Body of pancreas (tissue), 4 donors: ENCODE measurements at regions not wholly inside any gene's neighbourhood (a gene's known extent, or its start where the extent isn't known, plus 50 kb on each side); places are given as distances from the start of the nearest gene placed in this dataset.

Source experiments
- ATAC-seq: fragments of 150-250 bp; one replicate; pipeline ENCODE4 v1.9.1; 2016
- DNase-seq, 4 donors: peaks; one replicate each; pipeline ENCODE4 v3.0.0-alpha.2; 2019
- H3K27ac ChIP-seq, 4 donors: fragments of 200-600 bp; sonication (generic); 1 replicate in 3 of 4; 2 replicates in 1 of 4; pipeline versions ENCODE4 v1.5.1 to v1.6.1; 2016 to 2019; ENCODE audit warnings: mild to moderate bottlenecking in 1 of 4, mixed read lengths in 1 of 4, moderate library complexity in 1 of 4
- H3K27me3 ChIP-seq, 2 donors: fragments of 200-600 bp; sonication (generic); one replicate each; pipeline ENCODE4 v1.6.0; 2016; ENCODE audit warnings: mild to moderate bottlenecking in 1 of 2
- H3K36me3 ChIP-seq, 2 donors: fragments of 200-600 bp; sonication (generic); replicated peaks in 1 of 2; 2 replicates each; pipeline ENCODE4 v1.5.1; 2016; ENCODE audit warnings: low read depth in 2 of 2; ENCODE audit not compliant: insufficient read depth in 1 of 2
- H3K4me1 ChIP-seq: fragments of 200-600 bp; sonication (generic); one replicate; pipeline ENCODE4 v1.6.0; 2016
- H3K4me3 ChIP-seq, 2 donors: fragments of 200-600 bp; sonication (generic); 1 replicate in 1 of 2; 2 replicates in 1 of 2; pipeline ENCODE4 v1.5.1; 2016 to 2019
- H3K9me3 ChIP-seq, 3 donors: fragments of 200-600 bp; sonication (generic); 1 replicate in 2 of 3; 2 replicates in 1 of 3; pipeline ENCODE4 v1.5.1; 2016
- POLR2A ChIP-seq, 3 donors: fragments of 450-650 bp; IDR thresholded peaks; one replicate each; pipeline ENCODE4 v1.6.1; 2016; ENCODE audit warnings: antibody characterized with exemption in 3 of 3, mild to moderate bottlenecking in 2 of 3
- WGBS, 2 donors: methylation state at CpG; one replicate each; pipeline ENCODE4 v1.1.5; 2017; 5-methylcytosine and 5-hydroxymethylcytosine counted together
- intact Hi-C: fragments of 100-400 bp; cut with DNase I; formaldehyde crosslinking; loops from one replicate; pipeline ENCODE4 v1.15.1; 2023
- TF ChIP-seq, protein P1 (sequence below), 7 experiments: fragments of 450-650 bp in 4 of 7; fragments of 200-600 bp in 3 of 7; sonication (generic) in 3 of 7; IDR thresholded peaks; one replicate each; pipeline ENCODE4 v1.5.1; 2016 to 2019; ENCODE audit warnings: antibody characterized with exemption in 7 of 7

DNA sequence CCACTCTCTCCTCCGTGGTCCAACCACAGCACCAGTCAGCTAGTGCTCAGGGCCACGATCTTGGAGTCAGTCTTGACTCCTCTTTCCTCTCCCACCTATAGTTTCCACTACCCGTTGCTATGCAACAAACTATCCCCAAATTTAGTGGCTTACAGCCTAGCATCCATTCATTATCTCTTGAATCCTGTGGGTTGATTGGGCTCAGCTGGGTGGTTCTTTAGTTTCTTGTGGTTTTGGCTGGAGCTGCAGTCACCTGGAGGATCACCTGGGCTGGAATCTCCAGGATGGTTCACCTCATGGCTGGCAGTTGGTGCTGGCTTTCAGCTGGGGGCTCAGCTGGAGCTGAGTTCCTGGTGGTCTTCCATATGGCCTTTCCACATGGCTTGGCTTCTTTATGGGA is 149.9 kb downstream of the ASB1 start:
- H3K4me3 ChIP-seq = no peak overlapping the region
- peaks cover 0 to 6% (median 0%) of the 10 kb centered on the region in 3 donors for H3K9me3 ChIP-seq
- ATAC-seq = no peak
- TF ChIP-seq, protein P1, sequence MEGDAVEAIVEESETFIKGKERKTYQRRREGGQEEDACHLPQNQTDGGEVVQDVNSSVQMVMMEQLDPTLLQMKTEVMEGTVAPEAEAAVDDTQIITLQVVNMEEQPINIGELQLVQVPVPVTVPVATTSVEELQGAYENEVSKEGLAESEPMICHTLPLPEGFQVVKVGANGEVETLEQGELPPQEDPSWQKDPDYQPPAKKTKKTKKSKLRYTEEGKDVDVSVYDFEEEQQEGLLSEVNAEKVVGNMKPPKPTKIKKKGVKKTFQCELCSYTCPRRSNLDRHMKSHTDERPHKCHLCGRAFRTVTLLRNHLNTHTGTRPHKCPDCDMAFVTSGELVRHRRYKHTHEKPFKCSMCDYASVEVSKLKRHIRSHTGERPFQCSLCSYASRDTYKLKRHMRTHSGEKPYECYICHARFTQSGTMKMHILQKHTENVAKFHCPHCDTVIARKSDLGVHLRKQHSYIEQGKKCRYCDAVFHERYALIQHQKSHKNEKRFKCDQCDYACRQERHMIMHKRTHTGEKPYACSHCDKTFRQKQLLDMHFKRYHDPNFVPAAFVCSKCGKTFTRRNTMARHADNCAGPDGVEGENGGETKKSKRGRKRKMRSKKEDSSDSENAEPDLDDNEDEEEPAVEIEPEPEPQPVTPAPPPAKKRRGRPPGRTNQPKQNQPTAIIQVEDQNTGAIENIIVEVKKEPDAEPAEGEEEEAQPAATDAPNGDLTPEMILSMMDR (IDR thresholded peaks at IDR 0.05) = no peak
- TF ChIP-seq POLR2A (IDR thresholded peaks at IDR 0.05) = no peak
- H3K27ac ChIP-seq = no peak overlapping the region
- no peaks in the 10 kb centered on the region for H3K4me1 ChIP-seq
- H3K36me3 ChIP-seq = no peaks in the 10 kb centered on the region
- whole genome bisulfite sequencing, 2 donors = 37 to 49% methylated on average over 3 of the region's 3 CpGs
- DNase-seq = no peak
- no peaks in the 10 kb centered on the region for H3K27me3 ChIP-seq
- intact Hi-C loops = no loop called here

DNA sequence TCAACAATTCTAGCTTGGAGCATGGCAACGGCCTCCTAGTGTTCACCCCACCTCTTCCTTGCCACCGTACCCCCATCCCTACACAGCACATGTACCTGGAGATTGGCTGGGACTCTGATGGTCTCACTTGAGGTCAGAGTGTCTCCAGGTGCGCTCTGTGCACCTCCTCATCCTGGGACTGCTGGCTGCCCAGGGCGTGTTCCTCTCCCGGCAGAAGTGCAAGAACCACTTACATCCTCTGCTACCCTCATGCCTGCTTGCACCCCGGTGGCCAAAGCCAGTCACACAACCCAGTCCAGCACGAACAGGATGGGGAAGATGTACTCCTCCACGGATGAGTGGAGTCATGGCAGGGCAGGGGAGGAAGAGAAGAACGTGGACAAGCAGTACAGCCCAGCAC is 151.5 kb downstream of the ASB1 start:
- H3K9me3 ChIP-seq = peaks cover 0 to 6% (median 0%) of the 10 kb centered on the region in 3 donors
- TF ChIP-seq POLR2A (IDR thresholded peaks at IDR 0.05) = no peak
- TF ChIP-seq, protein P1 (IDR thresholded peaks at IDR 0.05) = no peak
- intact Hi-C loops = no loop called here
- H3K4me3 ChIP-seq = no peak overlapping the region
- no peak overlapping the region for H3K27ac ChIP-seq
- H3K4me1 ChIP-seq = no peaks in the 10 kb centered on the region
- 51 to 57% methylated on average over 9 of the region's 9 CpGs for WGBS, 2 donors
- H3K36me3 ChIP-seq = no peaks in the 10 kb centered on the region
- H3K27me3 ChIP-seq = no peaks in the 10 kb centered on the region
- DNase-seq (no peak), ATAC-seq (no peak)

DNA sequence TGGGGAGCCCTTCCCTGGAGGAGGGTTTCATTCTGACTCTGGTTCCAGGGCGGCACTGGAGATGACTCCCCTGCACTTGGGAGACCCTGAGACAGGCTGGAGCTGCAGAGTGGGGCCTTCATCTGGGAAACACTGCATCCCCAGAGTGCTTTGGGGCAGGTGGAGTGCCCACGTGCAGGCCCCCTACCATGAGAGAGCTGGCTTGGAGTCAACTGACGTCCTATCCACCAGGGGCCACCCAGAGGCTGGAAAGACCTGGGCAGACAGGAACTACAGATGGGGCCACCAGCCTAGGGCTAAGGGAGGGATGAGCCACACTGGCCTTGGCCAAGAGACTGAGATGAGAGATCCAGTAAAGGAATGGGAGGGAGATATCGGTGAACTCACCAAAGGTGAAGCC is 153.8 kb downstream of the ASB1 start:
- no peak overlapping the region for H3K4me3 ChIP-seq
- H3K27ac ChIP-seq = no peak overlapping the region
- TF ChIP-seq, protein P1 (IDR thresholded peaks at IDR 0.05) = no peak
- no peak for TF ChIP-seq POLR2A (IDR thresholded peaks at IDR 0.05)
- no peak for DNase-seq
- no peak for ATAC-seq
- H3K4me1 ChIP-seq = no peaks in the 10 kb centered on the region
- no peaks in the 10 kb centered on the region for H3K27me3 ChIP-seq
- no peaks in the 10 kb centered on the region for H3K36me3 ChIP-seq
- peaks cover 0 to 6% (median 0%) of the 10 kb centered on the region in 3 donors for H3K9me3 ChIP-seq
- intact Hi-C loops = no loop called here
- 63 to 71% methylated on average over 3 to 4 of the region's 4 CpGs for WGBS, 2 donors

DNA sequence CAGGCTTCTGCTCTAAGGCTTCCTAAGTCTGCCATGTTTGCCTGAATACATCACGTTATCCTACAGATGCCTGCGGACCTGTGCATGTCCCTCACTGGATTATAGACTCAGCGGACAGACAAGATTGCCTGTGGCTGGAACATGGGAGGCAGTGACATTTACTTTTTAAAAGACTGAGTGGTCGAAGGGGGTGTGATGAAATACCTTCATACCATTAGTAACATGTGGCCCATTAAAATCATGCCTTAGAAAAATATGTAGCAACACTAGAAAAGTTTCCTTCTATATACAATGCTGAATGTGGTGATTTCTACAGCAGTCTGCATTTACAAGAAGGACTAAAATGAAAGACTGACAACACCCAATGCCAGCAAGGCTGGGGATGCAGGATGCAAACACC is 154.4 kb downstream of the ASB1 start:
- TF ChIP-seq POLR2A (IDR thresholded peaks at IDR 0.05) = no peak
- TF ChIP-seq, protein P1 (IDR thresholded peaks at IDR 0.05) = no peak
- WGBS, 2 donors = 60 to 63% methylated on average over 4 of the region's 4 CpGs
- ATAC-seq (no peak), DNase-seq (no peak)
- Histone ChIP-seq H3K4me1 (no peaks in the 10 kb centered on the region), H3K9me3 (peaks cover 0 to 6% (median 0%) of the 10 kb centered on the region in 3 donors), H3K27ac (no peak overlapping the region), H3K36me3 (no peaks in the 10 kb centered on the region), H3K4me3 (no peak overlapping the region), H3K27me3 (no peaks in the 10 kb centered on the region)
- intact Hi-C loops = no loop called here

DNA sequence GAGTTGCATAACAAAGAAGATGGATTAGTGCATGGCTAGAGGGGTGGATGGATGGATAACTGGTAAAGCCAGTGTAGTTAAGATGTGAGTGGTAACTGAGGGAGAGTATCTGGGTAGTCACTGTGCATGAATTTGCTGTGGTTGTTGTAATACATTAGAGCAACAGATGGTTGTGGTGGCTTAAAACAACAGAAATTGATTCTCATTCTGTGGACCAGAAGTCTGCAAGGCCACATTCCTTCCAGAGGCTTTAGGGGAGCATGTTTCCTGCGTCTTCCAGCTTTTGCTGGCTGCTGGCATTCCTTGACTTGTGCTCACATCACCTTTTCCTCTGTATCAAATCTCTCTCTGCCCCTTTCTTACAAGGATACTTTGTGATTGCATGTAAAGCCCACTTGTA is 155.4 kb downstream of the ASB1 start:
- WGBS, 2 donors = 45 to 54% methylated on average over 1 of the region's 1 CpG
- intact Hi-C loops = no loop called here
- Histone ChIP-seq H3K9me3 (no peaks in the 10 kb centered on the region), H3K27ac (no peak overlapping the region), H3K27me3 (no peaks in the 10 kb centered on the region), H3K4me3 (no peak overlapping the region), H3K36me3 (no peaks in the 10 kb centered on the region), H3K4me1 (no peaks in the 10 kb centered on the region)
- no peak for TF ChIP-seq POLR2A (IDR thresholded peaks at IDR 0.05)
- TF ChIP-seq, protein P1 (IDR thresholded peaks at IDR 0.05) = no peak
- no peak for DNase-seq
- ATAC-seq = no peak
